Activated T-helper 2 cell treated with anti-CD3 and anti-CD28 coated beads, Interferon-gamma antibody, Interleukin-2, Interleukin-4, amounts not matched to agents 10 μg/mL and 5 μg/mL and 100 μg/mL, durations not matched to agents 14 hours and 24 hours and 36 hours (primary cell): ENCODE measurements at regions not wholly inside any gene's neighbourhood (a gene's known extent, or its start where the extent isn't known, plus 50 kb on each side); places are given as distances from the start of the nearest gene placed in this dataset.

Experiments used
- DNase-seq: peaks from one replicate; pipeline ENCODE4 v3.0.0; 2021; ENCODE audit warnings: low spot score
- H3K27ac Mint-ChIP-seq: one replicate; pipeline ENCODE4 v1.8.0; 2021; ENCODE audit warnings: mixed read lengths
- H3K27me3 Mint-ChIP-seq: one replicate; pipeline ENCODE4 v1.8.0; 2021; ENCODE audit warnings: low read depth, mixed read lengths
- H3K36me3 Mint-ChIP-seq: one replicate; pipeline ENCODE4 v1.8.0; 2021; ENCODE audit warnings: low read depth, mixed read lengths
- H3K4me1 Mint-ChIP-seq: one replicate; pipeline ENCODE4 v1.8.0; 2021; ENCODE audit warnings: low read depth, mixed read lengths
- H3K4me3 Mint-ChIP-seq: one replicate; pipeline ENCODE4 v1.8.0; 2021; ENCODE audit warnings: low read depth, mild to moderate bottlenecking, moderate library complexity, mixed read lengths
- H3K9me3 Mint-ChIP-seq: one replicate; pipeline ENCODE4 v1.8.0; 2021; ENCODE audit warnings: mixed read lengths
- intact Hi-C: fragments of 100-400 bp; cut with micrococcal nuclease; formaldehyde crosslinking; loops from one replicate; pipeline ENCODE4 v1.15.1; 2023

GRCh38 chr6:12221856-12222255 is 68.3 kb upstream of the EDN1 start:
- Mint-ChIP-seq H3K4me1 (no peaks in the 10 kb centered on the region), H3K36me3 (no peaks in the 10 kb centered on the region), H3K27ac (no peak overlapping the region), H3K4me3 (no peak overlapping the region), H3K9me3 (no peaks in the 10 kb centered on the region), H3K27me3 (peaks cover 16% of the 10 kb centered on the region)
- no peak for DNase-seq
- intact Hi-C loops = loop anchor here (2.0 kb wide), 1 partner anchor 41 kb away; no protein-coding TSS in a partner anchor

DNA sequence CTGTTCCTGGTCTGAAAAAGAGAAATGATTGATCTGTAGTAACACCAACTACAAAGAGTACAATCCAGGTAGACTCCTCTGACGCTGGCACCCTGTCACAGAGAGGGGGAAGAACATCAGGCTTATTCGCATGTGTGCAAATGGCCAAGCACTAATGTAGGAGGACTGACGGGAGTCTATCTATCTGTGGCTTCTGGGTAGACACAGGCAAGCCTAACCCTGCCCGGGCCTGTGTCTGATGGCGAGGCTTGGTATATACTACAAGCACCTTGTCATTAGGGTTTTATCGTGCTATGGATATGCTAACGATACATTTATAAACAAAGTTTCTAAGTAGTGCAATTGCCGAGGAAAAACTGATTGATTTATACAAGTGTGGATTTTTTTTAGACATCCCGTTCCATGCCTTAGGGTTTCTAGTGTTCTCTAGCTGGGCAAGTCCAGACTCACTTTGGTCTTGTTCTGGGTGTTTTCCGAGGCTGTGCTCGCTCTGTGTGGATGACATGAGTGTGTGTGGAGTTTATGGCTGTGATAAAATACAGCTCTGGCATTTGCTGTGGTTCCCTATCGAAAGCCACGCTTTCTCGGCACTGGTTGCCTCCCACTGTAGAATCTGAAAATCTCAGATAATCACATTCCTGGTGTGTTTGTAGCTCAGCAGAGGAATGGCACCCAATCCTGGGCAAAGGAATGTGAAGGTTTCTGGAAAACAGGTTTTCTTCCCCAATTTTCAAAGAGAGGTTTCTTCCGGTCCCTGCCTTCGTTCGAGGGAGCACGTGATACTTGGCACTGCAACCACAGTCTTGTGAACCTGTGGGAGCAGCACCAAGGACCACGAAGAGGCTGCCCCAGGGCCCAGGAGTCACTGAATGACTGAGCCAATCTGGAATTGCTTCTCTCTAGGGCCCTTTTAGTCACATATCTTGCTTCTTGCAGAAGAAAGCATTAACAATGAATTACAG is 67.5 kb upstream of the EDN1 start:
- Mint-ChIP-seq H3K27ac (no peak overlapping the region), H3K27me3 (peaks cover 19% of the 10 kb centered on the region), H3K4me3 (no peak overlapping the region), H3K4me1 (no peaks in the 10 kb centered on the region), H3K9me3 (no peaks in the 10 kb centered on the region), H3K36me3 (no peaks in the 10 kb centered on the region)
- intact Hi-C loops = no loop called here
- no peak for DNase-seq

GRCh38 chr6:12223383-12223782 is 66.8 kb upstream of the EDN1 start:
- H3K27me3 Mint-ChIP-seq = peaks cover 19% of the 10 kb centered on the region
- no peaks in the 10 kb centered on the region for H3K4me1 Mint-ChIP-seq
- intact Hi-C loops = no loop called here
- no peak overlapping the region for H3K4me3 Mint-ChIP-seq
- DNase-seq = no peak
- H3K9me3 Mint-ChIP-seq = no peaks in the 10 kb centered on the region
- H3K36me3 Mint-ChIP-seq = no peaks in the 10 kb centered on the region
- no peak overlapping the region for H3K27ac Mint-ChIP-seq

DNA sequence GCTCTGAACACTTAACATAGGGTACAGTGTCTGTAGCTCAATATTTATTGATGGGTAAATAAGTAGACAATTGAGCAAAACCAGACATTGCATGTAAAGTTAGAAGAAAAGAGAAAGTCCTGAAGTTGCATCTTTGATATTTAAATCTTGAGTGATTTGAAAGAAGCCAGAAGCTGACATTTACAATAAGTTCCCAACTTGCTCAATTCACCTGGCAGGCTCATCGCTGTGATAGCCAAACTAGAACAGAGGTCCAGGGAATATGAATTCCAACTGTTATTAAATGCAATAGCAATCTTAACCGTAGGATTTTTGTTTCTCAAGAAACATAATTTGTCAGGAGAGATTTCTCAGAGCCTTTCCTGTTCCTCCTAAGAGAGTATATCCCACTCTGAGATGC is 65.9 kb upstream of the EDN1 start:
- Mint-ChIP-seq H3K9me3 (no peaks in the 10 kb centered on the region), H3K27me3 (peaks cover 19% of the 10 kb centered on the region), H3K27ac (no peak overlapping the region), H3K36me3 (no peaks in the 10 kb centered on the region), H3K4me1 (peaks cover 3% of the 10 kb centered on the region), H3K4me3 (no peak overlapping the region)
- DNase-seq = no peak
- intact Hi-C loops = no loop called here

GRCh38 chr6:12228447-12229146 is 61.6 kb upstream of the EDN1 start:
- Mint-ChIP-seq H3K27me3 (peaks cover 11% of the 10 kb centered on the region), H3K36me3 (no peaks in the 10 kb centered on the region), H3K27ac (no peak overlapping the region), H3K9me3 (no peaks in the 10 kb centered on the region), H3K4me1 (peaks cover 28% of the 10 kb centered on the region), H3K4me3 (no peak overlapping the region)
- intact Hi-C loops = no loop called here
- DNase-seq = no peak

- H3K27me3 Mint-ChIP-seq = peaks cover 11% of the 10 kb centered on the region
- no peak overlapping the region for H3K27ac Mint-ChIP-seq
- no peak overlapping the region for H3K4me3 Mint-ChIP-seq
- peaks cover 35% of the 10 kb centered on the region for H3K4me1 Mint-ChIP-seq
- DNase-seq = no peak
- intact Hi-C loops = no loop called here
- H3K36me3 Mint-ChIP-seq = no peaks in the 10 kb centered on the region
- no peaks in the 10 kb centered on the region for H3K9me3 Mint-ChIP-seq
Observed at GRCh38 chr6:12229332-12229731, 60.8 kb upstream of the EDN1 start.

- no peaks in the 10 kb centered on the region for H3K9me3 Mint-ChIP-seq
- H3K4me1 Mint-ChIP-seq = peaks cover 35% of the 10 kb centered on the region
- H3K36me3 Mint-ChIP-seq = no peaks in the 10 kb centered on the region
- DNase-seq = no peak
- H3K4me3 Mint-ChIP-seq = no peak overlapping the region
- H3K27ac Mint-ChIP-seq = no peak overlapping the region
- peaks cover 8% of the 10 kb centered on the region for H3K27me3 Mint-ChIP-seq
- intact Hi-C loops = loop anchor here (5.0 to 10.0 kb wide), 3 partner anchors 116 to 518 kb away; no protein-coding TSS in a partner anchor
Observed at GRCh38 chr6:12230523-12230922, 59.6 kb upstream of the EDN1 start.

- no peak for DNase-seq
- Mint-ChIP-seq H3K36me3 (no peaks in the 10 kb centered on the region), H3K27me3 (peaks cover under 1% of the 10 kb centered on the region), H3K9me3 (no peaks in the 10 kb centered on the region), H3K4me3 (no peak overlapping the region), H3K4me1 (peaks cover 35% of the 10 kb centered on the region), H3K27ac (no peak overlapping the region)
- intact Hi-C loops = loop anchor here (5.0 to 10.0 kb wide), 3 partner anchors 118 to 520 kb away; no protein-coding TSS in a partner anchor
Observed at GRCh38 chr6:12232339-12232738, 57.8 kb upstream of the EDN1 start.

DNA sequence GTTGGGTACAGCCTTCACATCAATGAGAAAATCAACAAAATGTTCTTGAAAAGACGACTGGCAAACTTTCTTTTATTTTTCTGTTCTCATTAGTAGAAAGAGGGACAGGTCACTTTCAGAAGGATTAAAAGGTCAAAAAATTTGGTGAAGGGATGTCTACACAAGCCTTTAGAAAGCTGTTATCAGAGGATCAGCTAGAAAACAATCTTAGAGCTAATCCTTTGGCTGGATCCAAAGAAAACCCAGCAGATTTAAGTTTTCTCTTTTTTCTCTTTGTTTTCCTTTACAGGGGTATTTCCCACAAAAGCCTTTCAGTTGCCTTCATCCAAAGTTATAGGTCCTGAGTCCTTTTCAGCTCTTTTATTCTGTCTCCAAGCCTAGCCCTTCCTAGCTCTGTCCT is 57.3 kb upstream of the EDN1 start:
- Mint-ChIP-seq H3K4me3 (no peak overlapping the region), H3K36me3 (no peaks in the 10 kb centered on the region), H3K9me3 (no peaks in the 10 kb centered on the region), H3K27ac (no peak overlapping the region), H3K4me1 (peaks cover 39% of the 10 kb centered on the region), H3K27me3 (no peaks in the 10 kb centered on the region)
- DNase-seq = no peak
- intact Hi-C loops = loop anchor here (1.0 to 10.0 kb wide), 4 partner anchors 8 to 521 kb away; no protein-coding TSS in a partner anchor

DNA sequence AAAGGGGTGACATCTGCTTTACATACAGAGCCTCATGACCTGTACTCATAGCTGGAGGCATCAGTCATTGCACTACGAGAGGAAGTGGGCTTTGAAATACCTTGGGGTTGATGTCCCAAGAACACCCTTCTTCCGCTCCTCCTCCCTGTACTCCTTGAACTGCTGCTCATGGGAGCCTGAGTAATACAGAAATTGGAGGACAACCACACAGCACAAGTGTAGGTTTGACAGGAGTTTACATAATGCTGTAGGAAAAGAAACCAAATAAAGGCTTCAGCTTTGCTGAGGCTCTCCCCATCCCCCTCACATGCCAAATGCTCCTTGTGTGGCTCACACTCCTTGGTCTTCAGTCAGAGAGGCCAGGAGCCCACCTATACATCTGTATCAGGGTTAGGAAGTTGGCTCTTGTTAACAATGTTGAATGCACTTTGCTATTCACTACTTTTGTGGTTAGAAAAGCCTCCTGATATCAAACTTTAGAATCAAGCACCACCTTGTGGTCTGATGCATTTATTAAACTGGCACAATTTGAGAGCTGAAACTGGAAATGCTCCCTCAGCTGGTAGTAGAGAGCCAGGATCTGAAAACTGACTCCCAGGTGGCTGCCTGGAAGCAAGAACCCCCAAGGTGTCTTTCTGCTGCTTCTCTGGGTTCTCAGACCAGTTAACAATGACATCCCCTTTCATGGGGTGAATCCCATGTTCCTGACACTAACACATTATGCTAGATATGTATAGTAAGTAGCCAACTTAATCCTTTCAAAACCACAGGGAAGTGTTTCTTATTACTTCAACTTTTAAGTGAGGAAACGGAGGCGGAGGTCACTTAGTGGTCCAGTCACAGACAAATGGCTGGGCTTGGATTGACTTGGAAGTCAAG is 56.2 kb upstream of the EDN1 start:
- Mint-ChIP-seq H3K27ac (peak overlapping the region; percentile 9), H3K4me3 (no peak overlapping the region), H3K36me3 (no peaks in the 10 kb centered on the region), H3K27me3 (no peaks in the 10 kb centered on the region), H3K9me3 (no peaks in the 10 kb centered on the region), H3K4me1 (peaks cover 44% of the 10 kb centered on the region)
- peak; percentile 27 for DNase-seq
- intact Hi-C loops = loop anchor here (1.0 to 10.0 kb wide), 5 partner anchors 7 to 579 kb away; no protein-coding TSS in a partner anchor

GRCh38 chr6:12235341-12235740 is 54.8 kb upstream of the EDN1 start:
- Mint-ChIP-seq H3K27ac (no peak overlapping the region), H3K9me3 (no peaks in the 10 kb centered on the region), H3K4me3 (no peak overlapping the region), H3K36me3 (no peaks in the 10 kb centered on the region), H3K27me3 (no peaks in the 10 kb centered on the region), H3K4me1 (peaks cover 41% of the 10 kb centered on the region)
- intact Hi-C loops = loop anchor here (2.0 to 10.0 kb wide), 2 partner anchors 121 to 581 kb away; no protein-coding TSS in a partner anchor
- no peak for DNase-seq

GRCh38 chr6:12238219-12238618 is 51.9 kb upstream of the EDN1 start:
- Mint-ChIP-seq H3K4me3 (no peak overlapping the region), H3K27me3 (peaks cover under 1% of the 10 kb centered on the region), H3K9me3 (no peaks in the 10 kb centered on the region), H3K27ac (peak overlapping the region; percentile 2), H3K36me3 (no peaks in the 10 kb centered on the region), H3K4me1 (peaks cover 38% of the 10 kb centered on the region)
- no peak for DNase-seq
- intact Hi-C loops = loop anchor here (10.0 kb wide), 1 partner anchor 123 kb away; no protein-coding TSS in a partner anchor
